Naive thymus-derived CD4-positive, alpha-beta T cell (primary cell): ENCODE measurements at regions not wholly inside any gene's neighbourhood (a gene's known extent, or its start where the extent isn't known, plus 50 kb on each side); places are given as distances from the start of the nearest gene placed in this dataset.
A peak's percentile ranks its signal among the peaks of the same experiment; 100 is the strongest.
"Not testable (repeated sequence)": the region's sequence is repeated elsewhere in the genome, so short reads cannot be mapped to it uniquely, and the experiment has no call there.

Source experiments
- ATAC-seq: fragments of 150-1000 bp; cut with Tn5 transposase; 2 replicates; pipeline ENCODE4 v1.10.0; 2021; ENCODE audit warnings: mild to moderate bottlenecking, moderate library complexity
- CTCF ChIA-PET: fragments of 350-600 bp; sonication (Branson Sonifier 250); formaldehyde crosslinking; loops from one replicate; lab custom pipeline; 2021; ENCODE audit warnings: antibody characterized with exemption; lab: Charles Lee
- POLR2A ChIA-PET: fragments of 350-600 bp; sonication (Branson Sonifier 250); formaldehyde crosslinking; loops from one replicate; lab custom pipeline; 2021; ENCODE audit warnings: antibody characterized with exemption, inconsistent platforms; lab: Charles Lee
- DNase-seq, 9 donors: peaks; one replicate each; pipeline versions ENCODE4 v3.0.0 to v3.0.0-alpha.2; 2020 to 2022; ENCODE audit warnings: mixed read lengths in 1 of 9
- H3K27ac ChIP-seq: one replicate; pipeline ENCODE4 v1.7.0; 2013; ENCODE audit warnings: mild to moderate bottlenecking, low read depth, low read length, moderate library complexity
- H3K27me3 ChIP-seq, 2 donors: one replicate each; pipeline ENCODE4 v1.7.0; 2013; ENCODE audit warnings: low read length in 2 of 2, mild to moderate bottlenecking in 2 of 2, moderate library complexity in 2 of 2; ENCODE audit not compliant: control insufficient read depth in 2 of 2, insufficient read depth in 2 of 2
- H3K36me3 ChIP-seq, 3 experiments: 1 replicate in 2 of 3; 2 replicates in 1 of 3; pipeline ENCODE4 v1.7.0; 2013; ENCODE audit warnings: low read length in 3 of 3, mild to moderate bottlenecking in 3 of 3, moderate library complexity in 1 of 3; ENCODE audit not compliant: insufficient read depth in 3 of 3, control insufficient read depth in 2 of 3
- H3K4me1 ChIP-seq, 2 donors: one replicate each; pipeline ENCODE4 v1.7.0; 2013; ENCODE audit warnings: low read length in 2 of 2, mild to moderate bottlenecking in 2 of 2, moderate library complexity in 1 of 2; ENCODE audit not compliant: control insufficient read depth in 2 of 2, insufficient read depth in 2 of 2
- H3K4me3 ChIP-seq: 2 replicates; pipeline ENCODE4 v1.7.0; 2013; ENCODE audit warnings: mild to moderate bottlenecking, low read length
- H3K9me3 ChIP-seq, 3 experiments: 1 replicate in 2 of 3; 2 replicates in 1 of 3; pipeline ENCODE4 v1.7.0; 2013; ENCODE audit warnings: low read length in 3 of 3; ENCODE audit not compliant: control insufficient read depth in 2 of 3
- H3K27ac Mint-ChIP-seq, 9 donors: one replicate each; pipeline ENCODE4 v1.8.0; 2020 to 2022; ENCODE audit warnings: mixed read lengths in 9 of 9, mild to moderate bottlenecking in 8 of 9, moderate library complexity in 5 of 9, inconsistent platforms in 2 of 9
- H3K27me3 Mint-ChIP-seq, 5 donors: one replicate each; pipeline ENCODE4 v1.8.0; 2021 to 2022; ENCODE audit warnings: mixed read lengths in 5 of 5, mild to moderate bottlenecking in 1 of 5
- H3K36me3 Mint-ChIP-seq, 5 donors: one replicate each; pipeline ENCODE4 v1.8.0; 2020 to 2022; ENCODE audit warnings: mixed read lengths in 5 of 5, mild to moderate bottlenecking in 3 of 5, inconsistent platforms in 1 of 5
- H3K4me1 Mint-ChIP-seq, 7 donors: one replicate each; pipeline ENCODE4 v1.8.0; 2020 to 2022; ENCODE audit warnings: mixed read lengths in 7 of 7, mild to moderate bottlenecking in 3 of 7, inconsistent platforms in 1 of 7
- H3K4me3 Mint-ChIP-seq, 10 donors: one replicate each; pipeline ENCODE4 v1.8.0; 2020 to 2022; ENCODE audit warnings: mild to moderate bottlenecking in 10 of 10, mixed read lengths in 10 of 10, moderate library complexity in 6 of 10, inconsistent platforms in 2 of 10
- H3K9me3 Mint-ChIP-seq, 11 donors: one replicate each; pipeline ENCODE4 v1.8.0; 2020 to 2022; ENCODE audit warnings: mixed read lengths in 11 of 11, mild to moderate bottlenecking in 4 of 11, inconsistent platforms in 1 of 11, moderate library complexity in 1 of 11
- intact Hi-C, 2 donors: fragments of 100-400 bp; cut with micrococcal nuclease; formaldehyde crosslinking; loops; one replicate each; pipeline ENCODE4 v1.15.1; 2023

- POLR2A ChIA-PET, result no interaction called here
- H3K36me3 Mint-ChIP-seq, result no peaks in the 10 kb centered on the region
- CTCF ChIA-PET, result no interaction called here
- Histone ChIP-seq H3K4me3 (no peak overlapping the region), H3K27ac (no peak overlapping the region), H3K9me3 (no peaks in the 10 kb centered on the region), H3K36me3 (no peaks in the 10 kb centered on the region), H3K4me1 (peaks cover 3% of the 10 kb centered on the region in 2 donors), H3K27me3 (no peaks in the 10 kb centered on the region)
- no peak for ATAC-seq
- H3K4me3 Mint-ChIP-seq, result no peak overlapping the region
- H3K9me3 Mint-ChIP-seq, result no peaks in the 10 kb centered on the region
- peaks cover 16 to 34% (median 31%) of the 10 kb centered on the region in 7 donors for H3K4me1 Mint-ChIP-seq
- H3K27me3 Mint-ChIP-seq, result peaks cover 3 to 18% (median 7%) of the 10 kb centered on the region in 5 donors
- DNase-seq, result no peak
- no peak overlapping the region for H3K27ac Mint-ChIP-seq
- intact Hi-C loops, result no loop called here
Measured at GRCh38 chr5:1636981-1637638, 113.3 kb upstream of the LPCAT1 start.

GRCh38 chr5:1636208-1636770, 112.5 kb upstream of the LPCAT1 start:
- POLR2A ChIA-PET, H3K4me3 ChIP-seq, H3K36me3 ChIP-seq, H3K27me3 Mint-ChIP-seq, CTCF ChIA-PET, H3K27ac ChIP-seq, H3K4me1 ChIP-seq, H3K4me3 Mint-ChIP-seq, H3K36me3 Mint-ChIP-seq, intact Hi-C loops, H3K9me3 ChIP-seq, ATAC-seq, DNase-seq, H3K27me3 ChIP-seq, H3K9me3 Mint-ChIP-seq: not testable (repeated sequence)
- Mint-ChIP-seq H3K27ac (peak overlapping the region in 2 of 9 donors; percentile 5 to 74), H3K4me1 (peaks cover 17 to 34% (median 30%) of the 10 kb centered on the region in 7 donors)

GRCh38 chr5:1635477-1635876, 111.7 kb upstream of the LPCAT1 start:
- H3K27me3 Mint-ChIP-seq, POLR2A ChIA-PET, intact Hi-C loops, H3K4me1 ChIP-seq, H3K9me3 Mint-ChIP-seq, H3K27ac ChIP-seq, H3K27me3 ChIP-seq, H3K9me3 ChIP-seq, H3K4me3 ChIP-seq, H3K36me3 ChIP-seq, CTCF ChIA-PET, ATAC-seq, H3K36me3 Mint-ChIP-seq: not testable (repeated sequence)
- DNase-seq, result peak in 1 of 9 donors; percentile 17
- Mint-ChIP-seq H3K4me3 (peak overlapping the region; percentile 36 to 95 (median 85)), H3K27ac (peak overlapping the region in 8 of 9 donors; percentile 29 to 83 (median 64)), H3K4me1 (peaks cover 15 to 41% (median 29%) of the 10 kb centered on the region in 7 donors)

- Histone ChIP-seq H3K27me3 (no peaks in the 10 kb centered on the region), H3K4me3 (peak overlapping the region; percentile 83), H3K9me3 (no peaks in the 10 kb centered on the region), H3K27ac (peak overlapping the region; percentile 76), H3K4me1 (peaks cover 0 to 3% of the 10 kb centered on the region in 2 donors), H3K36me3 (no peaks in the 10 kb centered on the region)
- intact Hi-C loops, result no loop called here
- no peaks in the 10 kb centered on the region for H3K9me3 Mint-ChIP-seq
- POLR2A ChIA-PET, result interaction anchor here (1.0 to 1.5 kb wide), 5 partner anchors 9 to 248 kb away, joined by 3 to 9 read pairs (median 3); no protein-coding TSS in a partner anchor
- CTCF ChIA-PET, result interaction anchor here (1.7 kb wide), 1 partner anchor 11 kb away, joined by 6 read pairs; no protein-coding TSS in a partner anchor
- no peak for ATAC-seq
- H3K4me3 Mint-ChIP-seq, result peak overlapping the region; percentile 89 to 96 (median 92)
- peaks cover 15 to 46% (median 35%) of the 10 kb centered on the region in 7 donors for H3K4me1 Mint-ChIP-seq
- peaks cover 0 to 3% (median 0%) of the 10 kb centered on the region in 5 donors for H3K36me3 Mint-ChIP-seq
- peaks cover 0 to 8% (median 0%) of the 10 kb centered on the region in 5 donors for H3K27me3 Mint-ChIP-seq
- H3K27ac Mint-ChIP-seq, result peak overlapping the region; percentile 88 to 93 (median 89)
- DNase-seq, result peak in 1 of 9 donors; percentile 8
Measured at GRCh38 chr5:1634337-1634661, 110.5 kb upstream of the LPCAT1 start.

GRCh38 chr5:1633605-1634336, 110.0 kb upstream of the LPCAT1 start:
- ChIA-PET CTCF (interaction anchor here (1.7 kb wide), 1 partner anchor 11 kb away, joined by 6 read pairs; no protein-coding TSS in a partner anchor), POLR2A (interaction anchor here (1.0 to 1.5 kb wide), 5 partner anchors 9 to 248 kb away, joined by 3 to 9 read pairs (median 3); no protein-coding TSS in a partner anchor)
- peaks cover 0 to 8% (median 0%) of the 10 kb centered on the region in 5 donors for H3K27me3 Mint-ChIP-seq
- H3K4me3 Mint-ChIP-seq, result peak overlapping the region; percentile 89 to 96 (median 92)
- peaks cover 15 to 46% (median 35%) of the 10 kb centered on the region in 7 donors for H3K4me1 Mint-ChIP-seq
- H3K4me3 ChIP-seq, result peak overlapping the region; percentile 83
- H3K36me3 Mint-ChIP-seq, result peaks cover 0 to 3% (median 0%) of the 10 kb centered on the region in 5 donors
- H3K27ac ChIP-seq, result peak overlapping the region; percentile 76
- H3K9me3 ChIP-seq, result no peaks in the 10 kb centered on the region
- H3K27ac Mint-ChIP-seq, result peak overlapping the region; percentile 88 to 97 (median 91)
- no peaks in the 10 kb centered on the region for H3K9me3 Mint-ChIP-seq
- H3K4me1 ChIP-seq, result peaks cover 0 to 3% of the 10 kb centered on the region in 2 donors
- intact Hi-C loops, result no loop called here
- ATAC-seq (peak; percentile 86), DNase-seq (peak; percentile 47 to 86 (median 63))
- no peaks in the 10 kb centered on the region for H3K27me3 ChIP-seq
- H3K36me3 ChIP-seq, result no peaks in the 10 kb centered on the region

- H3K4me1 ChIP-seq, intact Hi-C loops, H3K4me3 Mint-ChIP-seq, H3K4me3 ChIP-seq, POLR2A ChIA-PET, H3K9me3 ChIP-seq, ATAC-seq, H3K27ac ChIP-seq, H3K36me3 Mint-ChIP-seq, H3K27me3 Mint-ChIP-seq, H3K36me3 ChIP-seq, CTCF ChIA-PET, H3K27me3 ChIP-seq, DNase-seq, H3K9me3 Mint-ChIP-seq: not testable (repeated sequence)
- Mint-ChIP-seq H3K27ac (peak overlapping the region in 2 of 9 donors; percentile 14), H3K4me1 (peaks cover 15 to 46% (median 35%) of the 10 kb centered on the region in 7 donors)
Measured at GRCh38 chr5:1631004-1631403, 107.2 kb upstream of the LPCAT1 start.
